NT2/D1 (cell line): ENCODE measurements at regions not wholly inside any gene's neighbourhood (a gene's known extent, or its start where the extent isn't known, plus 50 kb on each side); places are given as distances from the start of the nearest gene placed in this dataset.

Experiments used
- SUZ12 ChIP-seq: IDR thresholded peaks from 2 replicates; pipeline ENCODE4 v1.6.1; 2011; ENCODE audit not compliant: insufficient read length, insufficient read depth; ENCODE audit errors: extremely low read depth
- YY1 ChIP-seq: IDR thresholded peaks from 2 replicates; pipeline ENCODE4 v1.6.1; 2011; ENCODE audit not compliant: insufficient read length, insufficient read depth
- ZNF274 ChIP-seq: IDR thresholded peaks from 2 replicates; pipeline ENCODE4 v1.6.1; 2011; ENCODE audit warnings: mild to moderate bottlenecking, low read depth, low read length

- TF ChIP-seq YY1, result no peak
- no peak for TF ChIP-seq ZNF274
- TF ChIP-seq SUZ12, result no peak
These were observed 90.6 kb upstream of the GADL1 start for GRCh38 chr3:30984855-30985749.
